CD4-positive, alpha-beta T cell treated with Interleukin-21 for 1 hour (primary cell): ENCODE measurements at regions not wholly inside any gene's neighbourhood (a gene's known extent, or its start where the extent isn't known, plus 50 kb on each side); places are given as distances from the start of the nearest gene placed in this dataset.
"Not testable (repeated sequence)": the region's sequence is repeated elsewhere in the genome, so short reads cannot be mapped to it uniquely, and the experiment has no call there.

ENCODE experiments used
- DNase-seq: peaks from one replicate; pipeline ENCODE4 v3.0.0-alpha.2; 2020

GRCh38 chr4:79659308-79659870, 251.4 kb upstream of the GK2 start:
- DNase-seq: not testable (repeated sequence)

- DNase-seq: no peak
Observed at GRCh38 chr4:79657379-79657778, 249.4 kb upstream of the GK2 start.

- DNase-seq: no peak
Observed at GRCh38 chr4:79653871-79654270, 245.8 kb upstream of the GK2 start.

- no peak for DNase-seq
Observed at GRCh38 chr4:79652738-79653137, 244.7 kb upstream of the GK2 start.

- DNase-seq: no peak
Observed at GRCh38 chr4:79652232-79652631, 244.2 kb upstream of the GK2 start.

GRCh38 chr4:79651456-79651855, 243.4 kb upstream of the GK2 start:
- DNase-seq: no peak

- no peak for DNase-seq
Observed at GRCh38 chr4:79650794-79651431, 242.9 kb upstream of the GK2 start.

- DNase-seq: no peak
Observed at GRCh38 chr4:79650217-79650616, 242.2 kb upstream of the GK2 start.

GRCh38 chr4:79645942-79646341, 237.9 kb upstream of the GK2 start:
- DNase-seq: no peak

GRCh38 chr4:79638735-79639134, 230.7 kb upstream of the GK2 start:
- DNase-seq: no peak

GRCh38 chr4:79636991-79637390, 229.0 kb upstream of the GK2 start:
- DNase-seq: no peak

- DNase-seq: no peak
Observed at GRCh38 chr4:79634111-79634510, 226.1 kb upstream of the GK2 start.

- no peak for DNase-seq
Observed at GRCh38 chr4:79632114-79632513, 224.1 kb upstream of the GK2 start.

- no peak for DNase-seq
Observed at GRCh38 chr4:79626611-79627010, 218.6 kb upstream of the GK2 start.

GRCh38 chr4:79626101-79626500, 218.1 kb upstream of the GK2 start:
- DNase-seq: no peak

GRCh38 chr4:79625361-79625760, 217.3 kb upstream of the GK2 start:
- DNase-seq: no peak

- DNase-seq: no peak
Observed at GRCh38 chr4:79623021-79623870, 215.2 kb upstream of the GK2 start.

- no peak for DNase-seq
Observed at GRCh38 chr4:79621061-79621460, 213.0 kb upstream of the GK2 start.

- DNase-seq: no peak
Observed at GRCh38 chr4:79620617-79621016, 212.6 kb upstream of the GK2 start.

- DNase-seq: no peak
Observed at GRCh38 chr4:79613269-79613935, 205.4 kb upstream of the GK2 start.

- no peak for DNase-seq
Observed at GRCh38 chr4:79611026-79611425, 203.0 kb upstream of the GK2 start.

GRCh38 chr4:79609817-79610216, 201.8 kb upstream of the GK2 start:
- DNase-seq: no peak

- no peak for DNase-seq
Observed at GRCh38 chr4:79607979-79608378, 200.0 kb upstream of the GK2 start.

- DNase-seq: no peak
Observed at GRCh38 chr4:79604152-79604551, 196.1 kb upstream of the GK2 start.
